Kidney tubule cell (primary cell): ENCODE measurements at regions not wholly inside any gene's neighbourhood (a gene's known extent, or its start where the extent isn't known, plus 50 kb on each side); places are given as distances from the start of the nearest gene placed in this dataset.
A peak's percentile ranks its signal among the peaks of the same experiment; 100 is the strongest.
"Not testable (repeated sequence)": the region's sequence is repeated elsewhere in the genome, so short reads cannot be mapped to it uniquely, and the experiment has no call there.

Experiments
- DNase-seq: peaks from one replicate; pipeline ENCODE4 v3.0.0-alpha.2; 2018; ENCODE audit warnings: low spot score

- DNase-seq: no peak
Observed at GRCh38 chr1:213538251-213538650, 449.5 kb upstream of the PROX1 start.

- no peak for DNase-seq
Observed at GRCh38 chr1:213539464-213539863, 448.3 kb upstream of the PROX1 start.

- no peak for DNase-seq
Observed at GRCh38 chr1:213541641-213542040, 446.1 kb upstream of the PROX1 start.

- not testable (repeated sequence) for DNase-seq
Observed at GRCh38 chr1:213545181-213545580, 442.6 kb upstream of the PROX1 start.

GRCh38 chr1:213549982-213550381, 437.8 kb upstream of the PROX1 start:
- DNase-seq: no peak

GRCh38 chr1:213550804-213551203, 437.0 kb upstream of the PROX1 start:
- DNase-seq: no peak

- no peak for DNase-seq
Observed at GRCh38 chr1:213552045-213552444, 435.7 kb upstream of the PROX1 start.

GRCh38 chr1:213560226-213560625, 427.5 kb upstream of the PROX1 start:
- DNase-seq: no peak

GRCh38 chr1:213561870-213562269, 425.9 kb upstream of the PROX1 start:
- DNase-seq: no peak

- DNase-seq: peak; percentile 9
Observed at GRCh38 chr1:213564215-213564659, 423.5 kb upstream of the PROX1 start.

- DNase-seq: peak; percentile 10
Observed at GRCh38 chr1:213568929-213569815, 418.6 kb upstream of the PROX1 start.

GRCh38 chr1:213569816-213570150, 418.0 kb upstream of the PROX1 start:
- DNase-seq: no peak

- DNase-seq: peak; percentile 24
Observed at GRCh38 chr1:213570487-213570886, 417.3 kb upstream of the PROX1 start.

GRCh38 chr1:213571419-213571818, 416.4 kb upstream of the PROX1 start:
- DNase-seq: no peak

GRCh38 chr1:213571843-213572242, 415.9 kb upstream of the PROX1 start:
- DNase-seq: no peak

GRCh38 chr1:213572912-213573647, 414.7 kb upstream of the PROX1 start:
- DNase-seq: no peak

GRCh38 chr1:213573648-213574009, 414.1 kb upstream of the PROX1 start:
- no peak for DNase-seq

- no peak for DNase-seq
Observed at GRCh38 chr1:213582976-213583567, 404.7 kb upstream of the PROX1 start.

- no peak for DNase-seq
Observed at GRCh38 chr1:213584272-213584671, 403.5 kb upstream of the PROX1 start.

- DNase-seq: no peak
Observed at GRCh38 chr1:213585402-213585801, 402.4 kb upstream of the PROX1 start.

GRCh38 chr1:213585959-213586586, 401.7 kb upstream of the PROX1 start:
- DNase-seq: no peak

- no peak for DNase-seq
Observed at GRCh38 chr1:213586587-213586972, 401.2 kb upstream of the PROX1 start.

- no peak for DNase-seq
Observed at GRCh38 chr1:213596729-213597128, 391.0 kb upstream of the PROX1 start.
